ENCODE measurements at regions not wholly inside any gene's neighbourhood (a gene's known extent, or its start where the extent isn't known, plus 50 kb on each side); places are given as distances from the start of the nearest gene placed in this dataset.

DNA sequence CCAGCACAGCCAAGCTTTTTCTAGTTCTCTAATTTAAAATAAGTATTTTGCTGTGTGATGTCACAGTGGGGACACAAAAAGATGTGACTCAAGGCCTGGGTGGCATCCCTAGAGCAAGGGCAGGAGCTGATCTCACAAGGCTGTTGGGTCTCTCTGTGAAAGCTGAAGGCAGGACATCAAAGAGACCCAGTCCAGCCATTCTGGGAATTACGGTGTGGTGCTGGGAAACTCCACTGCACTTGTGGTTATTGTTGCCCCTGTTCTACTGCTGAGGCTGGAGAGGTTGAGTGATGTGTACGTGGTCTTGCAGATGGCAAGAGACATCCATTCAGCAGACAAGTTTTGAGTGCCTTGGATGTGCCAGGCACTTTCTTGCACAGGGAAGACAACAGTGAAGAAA lies 352.9 kb downstream of the CYRIA start:
- TF ChIP-seq JUND (IDR thresholded peaks at IDR 0.05): no peak
- TF ChIP-seq GABPA (IDR thresholded peaks at IDR 0.05; ENCODE audit: low read depth): no peak
- TF ChIP-seq, protein P1, sequence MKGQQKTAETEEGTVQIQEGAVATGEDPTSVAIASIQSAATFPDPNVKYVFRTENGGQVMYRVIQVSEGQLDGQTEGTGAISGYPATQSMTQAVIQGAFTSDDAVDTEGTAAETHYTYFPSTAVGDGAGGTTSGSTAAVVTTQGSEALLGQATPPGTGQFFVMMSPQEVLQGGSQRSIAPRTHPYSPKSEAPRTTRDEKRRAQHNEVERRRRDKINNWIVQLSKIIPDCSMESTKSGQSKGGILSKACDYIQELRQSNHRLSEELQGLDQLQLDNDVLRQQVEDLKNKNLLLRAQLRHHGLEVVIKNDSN (IDR thresholded peaks at IDR 0.05; ENCODE audit: borderline replicate concordance, low read depth): no peak
- TF ChIP-seq, protein P2, sequence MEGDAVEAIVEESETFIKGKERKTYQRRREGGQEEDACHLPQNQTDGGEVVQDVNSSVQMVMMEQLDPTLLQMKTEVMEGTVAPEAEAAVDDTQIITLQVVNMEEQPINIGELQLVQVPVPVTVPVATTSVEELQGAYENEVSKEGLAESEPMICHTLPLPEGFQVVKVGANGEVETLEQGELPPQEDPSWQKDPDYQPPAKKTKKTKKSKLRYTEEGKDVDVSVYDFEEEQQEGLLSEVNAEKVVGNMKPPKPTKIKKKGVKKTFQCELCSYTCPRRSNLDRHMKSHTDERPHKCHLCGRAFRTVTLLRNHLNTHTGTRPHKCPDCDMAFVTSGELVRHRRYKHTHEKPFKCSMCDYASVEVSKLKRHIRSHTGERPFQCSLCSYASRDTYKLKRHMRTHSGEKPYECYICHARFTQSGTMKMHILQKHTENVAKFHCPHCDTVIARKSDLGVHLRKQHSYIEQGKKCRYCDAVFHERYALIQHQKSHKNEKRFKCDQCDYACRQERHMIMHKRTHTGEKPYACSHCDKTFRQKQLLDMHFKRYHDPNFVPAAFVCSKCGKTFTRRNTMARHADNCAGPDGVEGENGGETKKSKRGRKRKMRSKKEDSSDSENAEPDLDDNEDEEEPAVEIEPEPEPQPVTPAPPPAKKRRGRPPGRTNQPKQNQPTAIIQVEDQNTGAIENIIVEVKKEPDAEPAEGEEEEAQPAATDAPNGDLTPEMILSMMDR (IDR thresholded peaks at IDR 0.05): no peak
- no peak for TF ChIP-seq RAD21 (IDR thresholded peaks at IDR 0.05; ENCODE audit: low read length)
